HepG2 (cell line): ENCODE measurements at regions not wholly inside any gene's neighbourhood (a gene's known extent, or its start where the extent isn't known, plus 50 kb on each side); places are given as distances from the start of the nearest gene placed in this dataset.
A peak's percentile ranks its signal among the peaks of the same experiment; 100 is the strongest.

ENCODE experiments used
- ATAC-seq: fragments of 200-7000 bp; cut with Tn5 transposase; 3 replicates; pipeline ENCODE4 v1.9.1; 2020; ENCODE audit warnings: mild to moderate bottlenecking, moderate library complexity
- BruUV-seq: library from RNA; stranded (reverse); fragments of 400-500 nt; replicated peaks from 2 replicates; lab custom pipeline; 2021; lab: Mats Ljungman, UMichigan
- CTCF ChIA-PET: fragments of 300-600 bp; formaldehyde crosslinking; extraction: SDS; loops from one replicate; lab custom pipeline; 2021; ENCODE audit warnings: low total read pairs, inconsistent platforms, low intra/inter-chr PET ratio; lab: Yijun Ruan, JAX
- POLR2A ChIA-PET: fragments of 350-600 bp; sonication (Branson Sonifier 250); formaldehyde crosslinking; loops from one replicate; lab custom pipeline; 2020; ENCODE audit warnings: antibody characterized with exemption, inconsistent platforms; lab: Yijun Ruan, JAX
- DNase-seq: peaks from one replicate; pipeline ENCODE4 v3.0.0-alpha.2; 2015; ENCODE audit warnings: low spot score
- FAIRE-seq: peaks from 3 replicates; lab custom pipeline; 2011; peaks lifted over from hg19 to GRCh38; lab: Jason Lieb, UNC
- H2AFZ ChIP-seq: one replicate; pipeline ENCODE4 v1.6.1; 2011; ENCODE audit warnings: low read length, inconsistent platforms
- H3K27ac ChIP-seq: fragments of 300-600 bp; 3 replicates; pipeline ENCODE4 v1.8.0; 2011; ENCODE audit warnings: mixed run types, mild to moderate bottlenecking, mixed read lengths, low read length, inconsistent platforms; ENCODE audit not compliant: insufficient read depth; ENCODE audit errors: extremely low read length
- H3K27me3 ChIP-seq, 2 experiments: fragments of 200-600 bp in 1 of 2; 2 replicates in 1 of 2; 3 replicates in 1 of 2; pipeline versions ENCODE4 v1.6.0 to v1.8.0; 2011; ENCODE audit warnings: low read length in 2 of 2, mild to moderate bottlenecking in 2 of 2, moderate library complexity in 2 of 2, inconsistent platforms in 1 of 2; ENCODE audit not compliant: insufficient read depth in 2 of 2, control insufficient read depth in 1 of 2
- H3K36me3 ChIP-seq, 2 experiments: fragments of 200-600 bp in 1 of 2; replicated peaks in 1 of 2; 2 replicates in 1 of 2; 3 replicates in 1 of 2; pipeline versions ENCODE4 v1.5.1 to v1.8.0; 2011; ENCODE audit warnings: low read length in 2 of 2, inconsistent platforms in 1 of 2; ENCODE audit not compliant: insufficient read depth in 2 of 2, control insufficient read depth in 1 of 2
- H3K4me1 ChIP-seq: 2 replicates; pipeline ENCODE4 v1.5.1; 2012; ENCODE audit warnings: low read length, inconsistent platforms; ENCODE audit not compliant: insufficient read depth
- H3K4me2 ChIP-seq: 2 replicates; pipeline ENCODE4 v1.6.0; 2011; ENCODE audit warnings: low read depth, low read length, inconsistent platforms
- H3K4me3 ChIP-seq, 3 experiments: fragments of 200-600 bp in 1 of 3; sonication (generic), shearing (Covaris generic) in 1 of 3; replicated peaks in 1 of 3; 2 replicates each; pipeline ENCODE4 v1.5.1; 2011 to 2016; ENCODE audit warnings: low read length in 3 of 3, inconsistent platforms in 2 of 3, low read depth in 2 of 3, mild to moderate bottlenecking in 2 of 3, control low read depth in 1 of 3, mixed read lengths in 1 of 3; ENCODE audit not compliant: insufficient read depth in 1 of 3
- H3K79me2 ChIP-seq: one replicate; pipeline ENCODE4 v1.6.1; 2011; ENCODE audit warnings: low read length, inconsistent platforms; ENCODE audit not compliant: insufficient read depth
- H3K9ac ChIP-seq: 2 replicates; pipeline ENCODE4 v1.6.0; 2011; ENCODE audit warnings: mild to moderate bottlenecking, low read depth, low read length, inconsistent platforms; ENCODE audit not compliant: insufficient read depth
- H3K9me3 ChIP-seq: 2 replicates; pipeline ENCODE4 v1.5.1; 2012; ENCODE audit warnings: mild to moderate bottlenecking, low read length
- H4K20me1 ChIP-seq: 2 replicates; pipeline ENCODE4 v1.6.0; 2011; ENCODE audit warnings: inconsistent platforms, mild to moderate bottlenecking, low read length, moderate library complexity; ENCODE audit not compliant: insufficient read depth
- BRCA1 ChIP-seq: sonication (generic); formaldehyde crosslinking; IDR thresholded peaks from 2 replicates; pipeline ENCODE4 v1.4.0; 2020; ENCODE audit warnings: missing genetic modification reagents
- KAT7 ChIP-seq: IDR thresholded peaks from 2 replicates; pipeline ENCODE4 v1.6.1; 2018; ENCODE audit warnings: borderline replicate concordance, missing compliant biosample characterization
- SRY ChIP-seq: sonication (generic); formaldehyde crosslinking; IDR thresholded peaks from 2 replicates; pipeline ENCODE4 v1.8.0; 2022; ENCODE audit warnings: mild to moderate bottlenecking, missing genetic modification reagents
- ZNF121 ChIP-seq: sonication (generic); formaldehyde crosslinking; IDR thresholded peaks from 2 replicates; pipeline ENCODE4 v1.5.0; 2020; ENCODE audit warnings: mild to moderate bottlenecking, missing genetic modification reagents
- ZNF629 ChIP-seq: sonication (generic); formaldehyde crosslinking; conservative IDR thresholded peaks from 2 replicates; pipeline ENCODE4 v1.5.0; 2020; ENCODE audit warnings: missing genetic modification reagents
- ZNF75D ChIP-seq: sonication (generic); formaldehyde crosslinking; IDR thresholded peaks from 2 replicates; pipeline ENCODE4 v1.8.1; 2023; ENCODE audit warnings: missing genetic modification reagents, mild to moderate bottlenecking, borderline replicate concordance
- WGBS: methylation state at CpG from one replicate; pipeline ENCODE4 v1.1.6; 2017; ENCODE audit warnings: low lambda C conversion rate; 5-methylcytosine and 5-hydroxymethylcytosine counted together
- in situ Hi-C: cut with HindIII; loops from 2 replicates; pipeline ENCODE4 v1.10.0; 2017; ENCODE audit warnings: low pct_unique_long_range_greater_than_20kb; ENCODE audit not compliant: extremely low pct_ligation_motif_present
- intact Hi-C: fragments of 100-400 bp; cut with micrococcal nuclease; formaldehyde crosslinking; loops from one replicate; pipeline ENCODE4 v1.10.0; 2022; ENCODE audit not compliant: unreplicated experiment

- H4K20me1 ChIP-seq = no peaks in the 10 kb centered on the region
- TF ChIP-seq ZNF121 (no peak), SRY (no peak), KAT7 (no peak), ZNF75D (CRISPR knock-in tag) (no peak)
- H2AFZ ChIP-seq = no peak overlapping the region
- H3K79me2 ChIP-seq = no peaks in the 10 kb centered on the region
- H3K36me3 ChIP-seq = no peaks in the 10 kb centered on the region
- FAIRE-seq = no peak
- H3K9me3 ChIP-seq = no peaks in the 10 kb centered on the region
- peaks cover 7 to 40% of the 10 kb centered on the region in 2 experiments; a peak in 3 of 5 replicates for H3K27me3 ChIP-seq
- peaks cover 8% of the 10 kb centered on the region for H3K4me1 ChIP-seq
- in situ Hi-C loops (no loop called here), intact Hi-C loops (no loop called here)
- H3K4me3 ChIP-seq = no peak overlapping the region
- H3K4me2 ChIP-seq = no peak overlapping the region
- ChIA-PET CTCF (no interaction called here), POLR2A (no interaction called here)
- 5% methylated on average over 3 of the region's 3 CpGs for WGBS
- no peak overlapping the region for H3K9ac ChIP-seq
- DNase-seq = no peak
- H3K27ac ChIP-seq = no peak overlapping the region
- ATAC-seq = peak; percentile 22
- no TSS peak for BruUV-seq
Measured at GRCh38 chr20:36101192-36101591, 53.3 kb upstream of the EPB41L1 start.

- Histone ChIP-seq H3K4me1 (peaks cover 16% of the 10 kb centered on the region), H3K36me3 (no peaks in the 10 kb centered on the region), H3K27ac (no peak overlapping the region), H4K20me1 (no peaks in the 10 kb centered on the region), H3K4me3 (no peak overlapping the region), H3K4me2 (no peak overlapping the region), H3K9me3 (no peaks in the 10 kb centered on the region), H3K79me2 (no peaks in the 10 kb centered on the region), H3K27me3 (peaks cover 7 to 29% of the 10 kb centered on the region in 2 experiments; a peak in 3 of 5 replicates), H2AFZ (no peak overlapping the region), H3K9ac (no peak overlapping the region)
- ChIA-PET CTCF (no interaction called here), POLR2A (no interaction called here)
- in situ Hi-C loops = no loop called here
- no peak for FAIRE-seq
- TF ChIP-seq BRCA1 (no peak), ZNF629 (CRISPR knock-in tag) (peak; percentile 85)
- no peak for ATAC-seq
- intact Hi-C loops = no loop called here
- no peak for DNase-seq
- BruUV-seq = no TSS peak
- 59% methylated on average over 3 of the region's 3 CpGs for WGBS
Measured at GRCh38 chr20:36102306-36102705, 52.2 kb upstream of the EPB41L1 start.
